Activated CD4-positive, alpha-beta T cell treated with anti-CD3 and anti-CD28 coated beads, Interleukin-2, Interleukin-4, amounts not matched to agents 100 ng/mL and 50 ng/mL, durations not matched to agents 16 hours and 8 hours (primary cell): ENCODE measurements at regions not wholly inside any gene's neighbourhood (a gene's known extent, or its start where the extent isn't known, plus 50 kb on each side); places are given as distances from the start of the nearest gene placed in this dataset.
"Not testable (repeated sequence)": the region's sequence is repeated elsewhere in the genome, so short reads cannot be mapped to it uniquely, and the experiment has no call there.

Experiments used
- DNase-seq: peaks from one replicate; pipeline ENCODE4 v3.0.0-alpha.2; 2020; ENCODE audit warnings: low spot score

DNA sequence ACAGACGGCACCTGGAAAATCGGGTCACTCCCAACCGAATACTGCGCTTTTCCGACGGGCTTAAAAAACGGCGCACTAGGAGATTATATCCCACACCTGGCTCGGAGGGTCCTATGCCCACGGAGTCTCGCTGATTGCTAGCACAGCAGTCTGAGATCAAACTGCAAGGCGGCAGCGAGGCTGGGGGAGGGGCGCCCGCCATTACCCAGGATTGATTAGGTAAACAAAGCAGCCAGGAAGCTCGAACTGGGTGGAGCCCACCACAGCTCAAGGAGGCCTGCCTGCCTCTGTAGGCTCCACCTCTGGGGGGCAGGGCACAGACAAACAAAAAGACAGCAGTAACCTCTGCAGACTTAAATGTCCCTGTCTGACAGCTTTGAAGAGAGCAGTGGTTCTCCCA lies 64.5 kb downstream of the SLC30A10 start:
- not testable (repeated sequence) for DNase-seq

DNA sequence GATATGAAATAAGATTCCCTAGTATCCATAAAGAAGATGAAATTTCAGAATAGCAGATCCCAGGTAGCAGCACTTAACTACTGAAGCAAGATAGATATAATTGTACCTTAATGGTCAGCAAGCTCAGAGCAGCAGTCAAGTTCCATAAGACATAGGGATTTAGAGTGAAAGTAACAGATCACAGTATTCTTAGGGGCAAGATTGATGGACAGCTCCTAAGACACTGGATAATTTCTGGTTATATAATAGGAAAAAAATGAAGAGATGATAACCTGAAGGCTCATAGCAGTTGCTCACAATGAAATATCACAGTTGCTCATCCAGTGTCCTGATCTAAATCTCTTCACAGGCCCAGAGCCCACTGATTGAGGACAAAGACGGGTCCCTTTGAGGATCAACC lies 66.0 kb downstream of the SLC30A10 start:
- no peak for DNase-seq

DNA sequence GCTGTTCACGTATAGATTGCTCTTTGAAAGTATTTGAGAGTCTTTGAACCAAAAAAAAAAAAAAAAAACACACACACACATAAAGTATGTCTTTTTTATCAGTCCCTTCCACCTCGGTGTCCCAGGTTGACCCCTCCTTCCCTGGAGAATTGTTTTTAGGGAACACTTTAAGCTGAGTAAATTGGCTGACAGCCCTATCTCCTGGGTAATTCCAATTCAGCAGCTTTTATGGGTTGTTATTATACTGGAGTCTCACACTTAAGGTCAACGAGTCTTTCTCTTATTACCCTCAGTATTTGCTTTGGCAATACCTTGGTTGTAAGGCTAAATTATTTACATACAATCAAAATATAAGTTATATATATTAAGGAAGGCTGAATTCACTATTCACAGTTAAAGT lies 69.4 kb downstream of the SLC30A10 start:
- DNase-seq = no peak

DNA sequence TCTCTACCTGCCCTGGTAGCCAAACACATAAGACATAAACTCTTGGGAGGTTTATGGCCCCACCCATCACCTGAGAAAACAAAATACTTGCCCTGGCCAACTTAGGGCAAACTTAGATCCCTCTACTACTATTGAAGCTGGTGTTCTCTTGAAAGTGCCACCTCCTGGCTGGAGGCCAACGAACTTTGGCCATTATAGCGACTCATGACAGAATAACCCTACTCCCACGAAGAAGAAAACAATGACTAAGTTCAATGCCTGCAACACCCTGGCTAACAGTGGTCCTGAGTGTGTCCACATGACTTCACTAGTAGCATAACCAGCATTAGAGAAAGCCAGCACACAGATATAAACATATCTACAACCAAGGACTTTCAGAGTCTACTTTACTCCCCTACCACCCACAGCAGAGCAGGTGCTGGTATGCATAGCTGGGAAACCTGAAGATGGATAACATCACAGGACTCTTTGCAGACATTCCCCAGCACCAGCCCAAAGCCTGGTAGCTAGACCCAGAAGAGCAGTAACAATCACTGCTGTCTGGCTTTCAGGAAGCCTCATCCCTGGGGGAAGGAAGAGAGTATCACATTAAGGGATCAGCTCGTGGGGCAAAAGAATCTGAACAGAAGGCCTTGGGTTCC lies 81.0 kb downstream of the SLC30A10 start:
- DNase-seq = no peak

DNA sequence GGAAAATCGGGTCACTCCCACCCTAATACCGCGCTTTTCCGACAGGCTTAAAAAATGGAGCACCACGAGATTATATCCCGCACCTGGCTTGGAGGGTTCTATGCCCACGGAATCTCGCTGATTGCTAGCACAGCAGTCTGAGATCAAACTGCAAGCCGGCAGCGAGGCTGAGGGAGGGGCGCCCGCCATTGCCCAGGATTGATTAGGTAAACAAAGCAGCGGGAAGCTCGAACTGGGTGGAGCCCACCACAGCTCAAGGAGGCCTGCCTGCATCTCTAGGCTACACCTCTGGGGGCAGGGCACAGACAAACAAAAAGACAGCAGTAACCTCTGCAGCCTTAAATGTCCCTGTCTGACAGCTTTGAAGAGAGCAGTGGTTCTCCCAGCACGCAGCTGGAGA lies 88.8 kb downstream of the SLC30A10 start:
- not testable (repeated sequence) for DNase-seq

DNA sequence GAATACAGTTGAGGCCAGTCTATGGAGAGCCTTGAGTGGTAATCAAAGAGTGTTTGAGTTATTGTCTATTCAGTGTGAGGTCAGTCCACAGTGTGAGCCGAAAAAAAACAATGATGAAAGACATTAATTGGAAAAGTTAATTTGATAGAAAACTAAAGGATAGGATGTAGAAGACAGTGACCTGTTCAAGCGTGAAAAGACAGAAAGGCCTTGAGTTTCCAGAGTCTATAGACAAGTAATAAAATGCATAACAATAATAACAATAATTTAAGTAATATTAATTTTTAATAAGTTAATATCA lies 90.4 kb downstream of the SLC30A10 start:
- no peak for DNase-seq

DNA sequence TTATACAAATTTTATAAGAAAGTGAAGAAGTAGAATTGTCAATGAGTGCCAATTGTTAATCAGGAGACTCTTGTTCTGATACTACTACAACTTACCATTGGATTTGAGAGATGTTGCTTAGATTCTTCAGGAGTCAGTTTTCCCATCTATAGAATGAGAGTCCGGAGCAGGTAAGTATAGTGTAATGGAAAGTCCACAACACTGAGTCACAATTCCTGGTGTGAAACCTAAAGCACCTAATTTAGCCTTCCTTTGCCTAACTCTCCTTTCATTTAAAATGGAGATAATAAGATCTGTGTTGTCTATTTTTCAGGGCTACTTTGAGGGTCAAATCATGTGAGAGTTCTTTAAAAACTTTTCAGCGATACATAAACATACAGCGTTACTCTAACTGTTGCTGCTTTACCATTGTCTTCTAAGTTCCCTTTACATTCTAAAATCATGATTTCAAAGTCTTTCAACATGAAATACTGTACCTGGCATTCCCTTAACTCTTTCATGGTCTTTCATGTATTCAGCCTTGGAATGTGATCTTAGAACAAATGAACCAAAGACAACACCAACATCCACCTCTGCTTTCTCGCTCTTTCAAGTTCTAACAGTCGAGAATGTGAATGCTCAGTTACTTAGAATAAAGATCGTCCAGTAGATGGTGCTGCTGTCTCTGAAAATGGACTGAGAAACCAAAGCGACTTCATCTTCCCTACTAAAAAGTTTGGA lies 90.9 kb downstream of the SLC30A10 start:
- peak; percentile 27 for DNase-seq

DNA sequence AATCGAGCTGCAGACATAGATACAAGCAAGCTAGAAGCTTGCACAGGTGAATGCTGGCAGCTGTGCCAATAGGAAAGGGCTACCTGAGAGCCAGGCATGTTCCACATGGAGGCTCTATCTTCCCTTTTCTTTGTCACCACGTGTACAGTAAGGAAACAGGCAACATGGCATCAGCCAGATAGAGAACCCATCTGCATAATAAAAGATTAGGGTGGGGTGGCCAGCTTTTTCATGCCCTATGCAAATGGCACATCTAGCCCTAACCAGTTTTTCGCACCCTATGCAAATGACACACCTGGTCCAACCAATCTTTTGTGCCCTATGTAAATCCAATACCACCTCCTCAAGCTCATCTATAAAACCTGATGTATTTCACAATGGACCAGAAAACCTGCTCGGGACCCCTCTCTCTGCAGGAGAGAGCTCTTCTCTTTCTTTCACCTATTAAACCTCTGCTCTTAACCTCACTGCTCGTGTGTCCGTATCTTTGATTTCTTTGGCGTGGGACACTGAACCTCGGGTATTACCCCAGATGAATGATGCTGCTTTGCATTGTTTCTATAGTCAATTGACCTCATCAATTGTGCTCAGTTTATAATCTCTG lies 93.9 kb downstream of the SLC30A10 start:
- DNase-seq = no peak

DNA sequence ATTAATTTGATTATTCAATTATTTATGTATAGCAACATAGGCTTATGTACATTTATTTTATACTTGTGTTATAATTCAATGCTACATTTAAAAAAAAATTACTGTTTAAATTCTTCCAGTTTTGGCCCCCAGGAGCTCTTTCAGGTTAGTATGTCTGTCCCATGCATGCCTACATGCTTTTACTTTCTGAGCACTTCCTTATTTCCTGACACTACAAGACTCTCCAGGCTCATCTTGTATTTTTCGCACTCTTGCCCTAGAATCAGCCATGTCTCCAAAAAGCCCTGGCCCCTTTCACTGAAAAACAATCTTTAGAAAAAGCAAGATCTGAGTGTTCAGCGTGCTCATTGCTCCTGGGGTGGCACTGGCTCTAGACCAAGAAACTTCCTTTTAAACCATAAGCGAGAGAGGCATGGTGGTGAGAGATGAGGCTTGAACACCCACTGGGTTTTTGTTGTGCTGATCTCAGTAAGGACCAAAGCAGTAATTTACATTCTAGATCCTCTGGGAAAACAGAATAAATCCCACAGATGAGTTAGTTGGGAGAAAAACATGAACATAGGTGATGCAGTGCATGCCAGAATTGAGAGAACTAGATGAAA lies 95.0 kb downstream of the SLC30A10 start:
- DNase-seq = no peak

DNA sequence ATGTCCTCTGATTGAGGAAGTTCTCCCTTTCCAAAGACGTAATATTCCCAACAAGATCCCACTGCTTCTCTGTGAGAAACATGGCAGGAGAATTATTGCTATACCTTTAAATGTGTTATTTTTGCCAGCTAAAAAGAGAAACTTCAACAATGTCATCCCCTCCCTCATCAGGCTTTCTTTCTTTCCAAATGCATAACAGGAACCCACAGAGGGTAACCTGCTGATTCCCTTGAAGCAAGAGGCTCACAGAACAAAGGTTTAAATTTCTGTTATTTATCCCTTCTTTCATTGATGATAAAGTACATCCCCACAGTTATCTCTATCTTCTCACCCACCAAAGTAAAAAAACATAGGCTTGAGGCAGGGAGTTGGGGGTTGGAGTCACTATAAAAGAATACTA lies 102.1 kb downstream of the SLC30A10 start:
- no peak for DNase-seq

DNA sequence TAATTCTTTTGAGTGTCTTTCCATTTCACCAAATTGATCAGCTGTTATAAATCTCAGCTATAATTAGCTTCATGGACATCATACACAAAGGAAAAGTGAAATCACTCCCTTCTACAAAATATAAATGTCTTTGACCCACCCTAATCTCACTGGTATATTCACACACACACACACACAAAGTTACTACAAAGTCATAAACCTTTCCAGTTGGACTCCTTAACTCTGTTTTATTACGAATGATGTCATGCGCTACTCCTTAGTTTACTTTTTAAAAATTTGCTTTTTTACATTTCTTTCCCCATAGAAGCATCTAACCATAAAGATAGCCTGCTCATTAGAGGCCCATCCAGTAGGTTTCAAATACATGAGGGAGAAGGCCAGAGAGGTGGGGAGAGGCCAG lies 103.0 kb downstream of the SLC30A10 start:
- DNase-seq = no peak

DNA sequence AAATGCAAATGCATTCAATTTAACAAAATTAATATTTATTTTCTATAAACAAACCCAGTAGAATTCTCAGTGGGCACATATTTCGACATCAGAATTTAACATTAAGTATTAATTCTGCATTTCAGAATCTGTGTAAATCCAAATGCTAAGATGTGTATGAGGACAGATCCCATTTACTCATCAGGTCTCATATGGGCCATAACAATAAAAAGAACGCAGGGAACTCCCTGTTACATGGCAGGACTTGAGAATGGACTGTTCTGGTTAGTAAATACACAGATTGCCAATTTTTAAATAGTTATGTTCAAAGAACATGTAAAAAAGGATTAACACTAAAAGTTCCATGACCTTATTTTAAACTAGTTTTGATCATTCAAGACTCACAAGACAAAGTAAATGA lies 104.0 kb downstream of the SLC30A10 start:
- no peak for DNase-seq

DNA sequence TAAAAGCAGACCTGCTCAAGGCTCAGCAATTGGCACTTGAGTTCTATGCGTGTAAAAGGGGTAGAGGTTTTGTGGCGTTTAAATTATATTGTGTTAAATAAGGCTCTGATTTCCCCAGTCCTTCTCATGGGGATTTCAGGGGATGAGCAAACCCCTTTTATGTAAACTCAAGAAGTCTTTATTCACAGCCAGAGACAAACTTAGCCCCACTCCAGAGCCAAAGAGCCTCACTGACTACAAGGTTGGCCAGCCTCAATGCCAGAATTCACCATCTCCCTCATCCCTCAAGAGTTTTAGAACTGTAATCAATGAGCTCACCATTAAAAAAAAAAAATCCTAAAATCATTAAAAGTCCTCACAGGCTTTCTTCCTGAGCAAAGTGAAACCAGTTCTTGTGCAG lies 107.8 kb downstream of the SLC30A10 start:
- no peak for DNase-seq

DNA sequence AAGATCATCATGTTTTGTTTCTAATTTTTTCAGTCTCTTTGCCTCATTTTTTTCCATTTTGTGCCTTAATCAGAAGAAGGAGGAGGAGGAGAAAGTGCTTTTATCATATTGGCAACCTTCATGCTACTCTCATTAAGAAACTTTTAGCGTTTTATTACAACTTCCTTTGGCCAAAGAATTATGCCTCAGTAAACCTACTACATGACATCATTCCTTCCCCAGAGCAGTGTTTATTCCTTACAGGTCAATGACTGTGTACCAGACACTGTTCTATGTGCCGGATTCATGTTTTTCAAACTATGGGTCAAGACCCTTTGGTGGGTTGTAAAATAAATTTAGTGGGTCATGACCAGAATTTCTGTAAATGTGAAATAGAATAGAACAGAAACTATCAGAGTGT lies 110.4 kb downstream of the SLC30A10 start:
- no peak for DNase-seq

DNA sequence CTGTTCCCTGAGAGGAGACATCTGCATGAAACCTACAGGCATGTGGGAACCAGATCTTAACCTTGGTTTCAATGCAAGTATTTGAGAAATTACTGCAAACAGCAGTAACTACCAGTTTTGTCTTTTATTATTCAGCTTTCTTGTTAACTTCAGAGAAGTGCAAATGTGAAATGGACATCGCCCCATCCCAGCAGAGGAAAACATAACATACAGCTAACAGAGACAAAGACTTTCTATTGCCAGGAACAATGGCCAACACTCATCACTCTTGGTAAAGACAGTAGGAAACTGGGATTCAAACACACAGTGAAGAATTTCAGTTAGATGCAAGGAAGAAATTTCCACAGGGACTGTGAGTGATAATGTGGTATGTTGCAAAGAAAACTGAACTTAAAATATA lies 115.1 kb downstream of the SLC30A10 start:
- DNase-seq = no peak

DNA sequence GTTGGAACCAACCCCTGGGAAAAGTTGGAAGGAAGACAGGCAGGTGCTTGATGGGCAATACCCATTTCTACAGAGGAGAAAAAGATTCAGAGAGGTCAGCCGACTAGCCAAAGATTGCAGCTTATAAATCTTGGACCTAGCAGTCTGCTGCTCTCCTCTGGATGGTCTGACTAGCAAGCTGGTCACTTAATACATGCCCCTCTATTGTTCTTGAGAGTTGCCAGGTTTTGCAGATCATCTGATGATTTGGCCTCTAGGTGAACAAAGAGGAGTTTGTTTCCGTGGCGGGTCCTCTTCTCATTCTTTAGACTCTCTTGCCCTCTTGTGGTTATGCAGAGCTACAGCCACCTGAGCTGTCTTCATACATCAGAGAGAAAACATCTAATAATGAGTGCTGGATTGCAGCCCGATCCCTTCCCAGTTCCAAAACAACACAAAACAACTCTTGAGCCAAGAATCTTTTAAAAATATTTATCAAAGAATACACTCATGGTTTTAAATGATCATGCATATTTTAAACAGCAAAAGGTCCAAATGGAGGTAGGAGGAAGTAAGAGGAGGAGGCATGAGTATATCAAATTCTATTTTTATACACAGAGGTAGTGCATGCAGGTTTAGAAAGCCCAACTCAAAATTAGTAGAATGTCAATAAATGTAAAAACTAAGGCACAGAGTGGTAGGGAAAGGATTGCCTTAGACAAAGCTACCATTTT lies 115.7 kb downstream of the SLC30A10 start:
- peak; percentile 45 for DNase-seq

DNA sequence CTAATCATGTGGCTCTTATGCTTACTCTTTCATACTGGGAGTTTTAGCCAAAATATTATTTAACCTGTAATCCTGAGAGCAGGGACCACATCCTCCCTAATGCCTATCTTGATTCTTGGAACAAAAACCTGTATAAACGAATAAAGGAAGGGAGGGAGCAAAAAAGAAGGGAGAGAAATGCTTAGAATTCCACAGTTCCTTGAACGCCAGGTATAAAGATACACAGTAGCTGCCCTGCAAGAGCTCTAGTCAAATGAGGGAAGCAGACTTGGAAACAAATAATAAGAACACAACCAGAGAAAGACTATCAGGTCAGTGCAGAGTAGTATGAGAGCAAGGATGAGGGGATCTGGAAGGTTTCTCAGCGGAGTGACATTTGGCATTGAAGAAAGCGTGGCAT lies 116.3 kb downstream of the SLC30A10 start:
- DNase-seq = no peak

DNA sequence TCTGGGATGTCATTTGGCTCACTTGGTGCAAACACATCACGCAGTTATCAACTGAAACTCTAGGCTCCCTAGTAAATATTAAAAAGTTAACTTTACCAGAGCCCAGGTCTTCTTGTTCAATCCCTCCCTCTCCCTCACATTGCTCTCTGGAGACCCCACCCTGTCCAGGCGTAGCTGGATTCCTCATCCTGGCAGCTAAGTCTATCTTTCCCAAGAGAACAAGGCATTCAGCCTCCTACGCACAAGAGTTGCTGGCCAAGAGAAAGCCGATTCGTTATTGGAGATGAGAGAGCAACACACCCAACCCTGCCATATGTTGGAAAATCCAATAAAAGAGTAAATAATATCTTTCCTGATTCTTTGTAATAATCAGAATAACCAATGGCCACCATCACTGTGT lies 117.9 kb downstream of the SLC30A10 start:
- DNase-seq = no peak

DNA sequence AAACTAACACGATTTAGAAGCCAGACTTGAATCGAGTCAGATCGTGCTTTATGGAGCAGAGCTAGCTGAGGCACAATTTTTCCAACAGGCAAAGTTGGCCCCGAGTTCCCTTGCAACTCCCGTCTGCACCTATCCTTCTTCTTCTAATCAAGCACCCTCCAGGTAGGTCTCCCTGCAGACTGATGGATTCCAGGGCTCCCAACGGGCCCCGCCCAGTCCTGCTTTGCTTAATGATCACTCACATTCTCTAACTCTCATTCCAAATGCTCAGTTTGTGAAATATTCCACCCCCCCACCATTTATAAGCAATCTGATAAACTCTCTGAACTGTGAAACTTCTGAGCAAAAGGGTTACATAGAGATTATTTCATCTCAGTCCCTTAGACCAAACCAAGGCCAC lies 119.6 kb downstream of the SLC30A10 start:
- DNase-seq = no peak

DNA sequence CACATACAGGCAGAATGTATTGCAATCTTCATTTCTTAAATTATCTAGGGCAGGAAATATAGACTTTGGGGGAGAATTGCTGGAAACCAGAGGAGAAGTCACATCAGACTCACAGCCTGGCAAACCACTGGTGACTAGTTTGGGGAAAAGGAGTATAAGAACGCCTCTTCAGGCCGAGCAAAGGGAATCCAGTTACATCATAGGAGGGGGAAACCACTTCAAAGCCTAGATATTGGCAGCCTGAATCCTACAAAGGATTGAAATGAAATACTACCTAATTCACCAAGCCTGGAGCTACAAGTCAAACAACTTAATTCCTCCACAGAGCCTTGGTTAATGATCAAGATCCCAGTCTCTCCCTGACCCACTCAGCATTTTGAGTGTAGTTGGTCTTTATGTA lies 121.7 kb downstream of the SLC30A10 start:
- DNase-seq = no peak

DNA sequence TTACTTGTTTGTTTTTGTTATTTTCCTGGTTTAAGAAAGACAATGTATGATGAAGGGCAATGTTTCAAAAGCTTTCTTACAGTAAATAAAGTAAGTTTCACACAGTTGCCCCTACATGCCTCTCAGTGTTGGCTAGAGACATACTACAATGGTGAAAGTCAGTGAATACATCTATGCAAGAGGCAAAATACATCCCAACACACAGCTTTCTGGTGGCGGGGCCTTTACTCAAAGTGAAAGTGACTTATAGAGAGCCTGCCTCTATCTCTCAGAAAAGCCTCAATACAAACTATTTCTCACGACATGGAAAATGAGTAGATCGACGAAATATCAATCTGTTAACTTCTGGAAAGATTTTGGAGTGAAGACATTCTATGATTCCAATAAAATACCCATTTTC lies 122.3 kb downstream of the SLC30A10 start:
- DNase-seq = peak; percentile 9

DNA sequence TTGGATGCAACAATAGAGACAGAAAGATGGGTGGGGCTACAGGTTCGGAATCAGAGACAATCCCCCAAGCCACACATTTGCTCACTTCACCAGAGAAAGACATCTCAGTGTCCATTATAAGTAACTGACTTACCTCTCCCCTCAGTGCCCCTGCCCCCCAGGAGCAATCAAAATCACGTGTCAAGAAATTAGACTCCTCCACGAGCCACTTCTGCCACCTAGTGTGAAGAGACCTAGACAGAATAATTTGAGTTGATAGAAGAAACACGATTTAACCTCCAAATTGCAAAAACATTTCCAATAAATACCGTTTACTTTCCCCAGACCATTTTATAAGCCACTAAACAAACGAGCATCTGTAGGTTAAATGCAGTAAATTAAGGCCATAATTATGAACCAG lies 123.2 kb downstream of the SLC30A10 start:
- no peak for DNase-seq
